K562 (cell line): ENCODE measurements at regions not wholly inside any gene's neighbourhood (a gene's known extent, or its start where the extent isn't known, plus 50 kb on each side); places are given as distances from the start of the nearest gene placed in this dataset.

Experiments
- ATAC-seq: fragments of 200-7000 bp; cut with Tn5 transposase; 3 replicates; pipeline ENCODE4 v1.9.1; 2020; ENCODE audit warnings: moderate library complexity
- BruUV-seq: library from RNA; stranded (reverse); fragments of 400-500 nt; replicated peaks from 2 replicates; lab custom pipeline; 2021; lab: Mats Ljungman, UMichigan
- CTCF ChIA-PET: fragments of 300-600 bp; formaldehyde crosslinking; extraction: SDS; loops from one replicate; lab custom pipeline; 2021; ENCODE audit warnings: low intra/inter-chr PET ratio; lab: Yijun Ruan, JAX
- POLR2A ChIA-PET: fragments of 300-600, 350-650 bp; sonication (Branson Sonifier 250); formaldehyde crosslinking; extraction: SDS; loops from one replicate; lab custom pipeline; 2021; ENCODE audit warnings: antibody characterized with exemption, inconsistent platforms; lab: Yijun Ruan, JAX
- DNase-seq, 4 experiments: peaks; one replicate each; pipeline versions ENCODE4 v3.0.0 to v3.0.0-alpha.2; 2011 to 2018; ENCODE audit warnings: low spot score in 3 of 4, mixed read lengths in 3 of 4; ENCODE audit errors: extremely low read depth in 1 of 4
- FAIRE-seq: peaks from 2 replicates; lab custom pipeline; 2011; peaks lifted over from hg19 to GRCh38; lab: Jason Lieb, UNC
- H2AFZ ChIP-seq: 2 replicates; pipeline ENCODE4 v1.6.0; 2011; ENCODE audit warnings: low read depth, low read length, control low read depth, inconsistent platforms
- H3K27ac ChIP-seq: fragments of 200-600 bp; 3 replicates; pipeline ENCODE4 v1.8.0; 2011; ENCODE audit warnings: low read depth, mild to moderate bottlenecking, control low read depth, inconsistent platforms, low read length, moderate library complexity, mixed read lengths; ENCODE audit errors: extremely low read depth
- H3K27me3 ChIP-seq, 2 experiments: fragments of 300-600 bp in 1 of 2; 2 replicates in 1 of 2; 3 replicates in 1 of 2; pipeline versions ENCODE4 v1.6.0 to v1.8.0; 2011; ENCODE audit warnings: inconsistent platforms in 2 of 2, low read length in 2 of 2, mild to moderate bottlenecking in 1 of 2, mixed read lengths in 1 of 2, moderate library complexity in 1 of 2; ENCODE audit not compliant: control insufficient read depth in 2 of 2, insufficient read depth in 2 of 2
- H3K36me3 ChIP-seq: fragments of 300-600 bp; 3 replicates; pipeline ENCODE4 v1.8.0; 2011; ENCODE audit warnings: mild to moderate bottlenecking, low read length, inconsistent platforms; ENCODE audit not compliant: control insufficient read depth, insufficient read depth
- H3K4me1 ChIP-seq, 2 experiments: fragments of 200-600 bp in 1 of 2; replicated peaks in 1 of 2; 2 replicates in 1 of 2; 3 replicates in 1 of 2; pipeline versions ENCODE4 v1.5.1 to v1.8.0; 2011; ENCODE audit warnings: inconsistent platforms in 2 of 2, low read length in 2 of 2, mild to moderate bottlenecking in 1 of 2, mixed read lengths in 1 of 2, moderate library complexity in 1 of 2; ENCODE audit not compliant: control insufficient read depth in 2 of 2, insufficient read depth in 2 of 2
- H3K4me2 ChIP-seq: 2 replicates; pipeline ENCODE4 v1.6.1; 2011; ENCODE audit warnings: low read length, control low read depth, inconsistent platforms, mixed read lengths; ENCODE audit not compliant: insufficient read depth
- H3K4me3 ChIP-seq: fragments of 200-600 bp; sonication (generic), shearing (Covaris generic); 2 replicates; pipeline ENCODE4 v1.5.1; 2016; ENCODE audit warnings: control low read depth, inconsistent platforms
- H3K79me2 ChIP-seq: fragments of 200-600 bp; 3 replicates; pipeline ENCODE4 v1.8.0; 2011; ENCODE audit warnings: low read length, inconsistent platforms; ENCODE audit not compliant: control insufficient read depth, insufficient read depth
- H3K9ac ChIP-seq, 2 experiments: 2 replicates each; pipeline versions ENCODE4 v1.6.0 to v1.6.1; 2011; ENCODE audit warnings: low read depth in 2 of 2, low read length in 2 of 2, control low read depth in 1 of 2, inconsistent platforms in 1 of 2, mild to moderate bottlenecking in 1 of 2, mixed read lengths in 1 of 2; ENCODE audit not compliant: insufficient read depth in 1 of 2
- H3K9me1 ChIP-seq: one replicate; pipeline ENCODE4 v1.6.0; 2011; ENCODE audit warnings: inconsistent platforms, mild to moderate bottlenecking, low read length, moderate library complexity; ENCODE audit not compliant: control insufficient read depth, insufficient read depth
- H3K9me3 ChIP-seq: replicated peaks from 2 replicates; pipeline ENCODE4 v1.5.1; 2011; ENCODE audit warnings: low read depth, low read length, inconsistent platforms; ENCODE audit not compliant: control insufficient read depth, insufficient read depth
- H4K20me1 ChIP-seq: replicated peaks from 2 replicates; pipeline ENCODE4 v1.6.1; 2011; ENCODE audit warnings: low read length, inconsistent platforms, mixed read lengths; ENCODE audit not compliant: control insufficient read depth, insufficient read depth
- ASH1L ChIP-seq: fragments of 450-650 bp; IDR thresholded peaks from 2 replicates; pipeline ENCODE4 v1.6.1; 2018; ENCODE audit warnings: borderline replicate concordance, mild to moderate bottlenecking, low read depth; ENCODE audit not compliant: partially characterized antibody
- CBFA2T2 ChIP-seq: fragments of 450-650 bp; conservative IDR thresholded peaks from 2 replicates; pipeline ENCODE4 v1.6.1; 2017; ENCODE audit warnings: mild to moderate bottlenecking
- CEBPB ChIP-seq: fragments of 450-650 bp; IDR thresholded peaks from 2 replicates; pipeline ENCODE4 v1.6.1; 2016; ENCODE audit warnings: missing genetic modification characterization, missing compliant biosample characterization
- ELF1 ChIP-seq: fragments of 200-800 bp; sonication (Bioruptor generic); IDR thresholded peaks from 2 replicates; pipeline ENCODE4 v1.6.1; 2016; ENCODE audit warnings: missing genetic modification characterization, missing compliant biosample characterization
- ESRRA ChIP-seq: fragments of 450-650 bp; IDR thresholded peaks from 2 replicates; pipeline ENCODE4 v1.6.1; 2014; ENCODE audit warnings: low read depth, mild to moderate bottlenecking, moderate library complexity, borderline replicate concordance
- HDAC6 ChIP-seq: IDR thresholded peaks from 2 replicates; pipeline ENCODE4 v1.6.1; 2012; ENCODE audit warnings: low read depth, mild to moderate bottlenecking, control low read depth, inconsistent platforms, low read length, moderate library complexity
- MAFF ChIP-seq: IDR thresholded peaks from 2 replicates; pipeline ENCODE4 v1.6.1; 2012; ENCODE audit warnings: low read length, improper control_type of control experiment
- MBD2 ChIP-seq: sonication (generic); IDR thresholded peaks from 2 replicates; pipeline ENCODE4 v1.6.1; 2016; ENCODE audit warnings: low read depth, borderline replicate concordance
- MED1 ChIP-seq: sonication (generic); formaldehyde crosslinking; IDR thresholded peaks from 2 replicates; pipeline ENCODE4 v1.8.1; 2023; ENCODE audit warnings: missing genetic modification reagents, borderline replicate concordance
- MTA1 ChIP-seq: fragments of 450-650 bp; IDR thresholded peaks from 2 replicates; pipeline ENCODE4 v1.6.1; 2017; ENCODE audit warnings: borderline replicate concordance
- MYC ChIP-seq, 2 experiments: fragments of 250-450 bp in 1 of 2; sonication (Bioruptor Pico) in 1 of 2; IDR thresholded peaks; 2 replicates each; pipeline versions ENCODE4 v1.5.1 to v1.6.1; 2012 to 2021; ENCODE audit warnings: low read depth in 2 of 2, borderline replicate concordance in 1 of 2, improper control_type of control experiment in 1 of 2, low read length in 1 of 2, mild to moderate bottlenecking in 1 of 2, moderate library complexity in 1 of 2
- NFE2 ChIP-seq: IDR thresholded peaks from 2 replicates; pipeline ENCODE4 v1.6.1; 2014; ENCODE audit warnings: antibody characterized with exemption, low read depth
- PHB ChIP-seq: fragments of 250-450 bp; sonication (Bioruptor Pico); IDR thresholded peaks from 2 replicates; pipeline ENCODE4 v1.5.0; 2021
- PHF21A ChIP-seq: fragments of 450-650 bp; IDR thresholded peaks from 2 replicates; pipeline ENCODE4 v1.6.1; 2017; ENCODE audit warnings: low read depth, borderline replicate concordance
- PTTG1 ChIP-seq: fragments of 450-650 bp; IDR thresholded peaks from 2 replicates; pipeline ENCODE4 v1.6.1; 2016; ENCODE audit warnings: low read depth, mild to moderate bottlenecking, missing genetic modification characterization, missing compliant biosample characterization
- RBBP5 ChIP-seq: fragments of 200-600 bp; sonication (generic); IDR thresholded peaks from 2 replicates; pipeline ENCODE4 v1.6.1; 2012; ENCODE audit warnings: borderline replicate concordance, mild to moderate bottlenecking, low read length, control low read depth, inconsistent platforms; ENCODE audit not compliant: insufficient read depth, poor library complexity, severe bottlenecking
- RBM25 ChIP-seq: fragments of 200-400 bp; formaldehyde crosslinking; IDR thresholded peaks from 2 replicates; pipeline ENCODE4 v1.6.1; 2018; ENCODE audit warnings: low read length, low read depth, moderate library complexity; ENCODE audit not compliant: severe bottlenecking
- RBM34 ChIP-seq: fragments of 200-400 bp; formaldehyde crosslinking; IDR thresholded peaks from 2 replicates; pipeline ENCODE4 v1.6.1; 2018; ENCODE audit warnings: low read length, borderline replicate concordance; ENCODE audit not compliant: insufficient read depth
- TFAM ChIP-seq: fragments of 250-450 bp; sonication (Bioruptor Pico); conservative IDR thresholded peaks from 2 replicates; pipeline ENCODE4 v1.5.0; 2021; ENCODE audit warnings: mild to moderate bottlenecking, moderate library complexity
- THAP7 ChIP-seq: fragments of 250-450 bp; sonication (Bioruptor Pico); IDR thresholded peaks from 2 replicates; pipeline ENCODE4 v1.5.0; 2021
- TRIM25 ChIP-seq: fragments of 450-650 bp; IDR thresholded peaks from 2 replicates; pipeline ENCODE4 v1.7.0; 2016; ENCODE audit warnings: borderline replicate concordance
- ZFP36 ChIP-seq: fragments of 150-350 bp; IDR thresholded peaks from 2 replicates; pipeline ENCODE4 v1.6.1; 2018; ENCODE audit warnings: low read length, low read depth; ENCODE audit not compliant: partially characterized antibody
- ZNF644 ChIP-seq: fragments of 200-800 bp; sonication (Bioruptor generic); IDR thresholded peaks from 2 replicates; pipeline ENCODE4 v1.6.1; 2016; ENCODE audit warnings: low read depth, missing genetic modification characterization, missing compliant biosample characterization
- ZNF668 ChIP-seq: fragments of 250-450 bp; sonication (Bioruptor Pico); IDR thresholded peaks from 2 replicates; pipeline ENCODE4 v1.8.0; 2022; ENCODE audit warnings: mild to moderate bottlenecking, inconsistent platforms
- in situ Hi-C: fragments of 300-500 bp; cut with MboI; formaldehyde crosslinking; loops from 4 replicates; pipeline ENCODE4 v1.15.0; 2018; ENCODE audit warnings: inconsistent platforms, mixed read lengths
- intact Hi-C: fragments of 100-400 bp; cut with micrococcal nuclease; formaldehyde crosslinking; loops from 2 replicates; pipeline ENCODE4 v1.14.2; 2022

GRCh38 chrX:40240844-40241243, 143.1 kb upstream of the BCOR start:
- Histone ChIP-seq H3K9me1 (no peaks in the 10 kb centered on the region), H3K27ac (no peak overlapping the region), H3K9ac (no peak overlapping the region), H2AFZ (peak overlapping the region; percentile 26), H3K4me3 (no peak overlapping the region), H3K27me3 (no peaks in the 10 kb centered on the region), H3K79me2 (no peaks in the 10 kb centered on the region), H3K36me3 (no peaks in the 10 kb centered on the region), H3K9me3 (no peaks in the 10 kb centered on the region), H3K4me1 (peaks cover 10 to 33% of the 10 kb centered on the region in 2 experiments; a peak in 4 of 5 replicates), H4K20me1 (no peaks in the 10 kb centered on the region), H3K4me2 (peak overlapping the region; percentile 37; the same call in 1 of the 2 replicates)
- no TSS peak for BruUV-seq
- in situ Hi-C loops (no loop called here), intact Hi-C loops (no loop called here)
- peak; percentile 62 for FAIRE-seq
- peak in 2 of 4 experiments; percentile 18 to 37 for DNase-seq
- ATAC-seq = peak; percentile 65
- POLR2A ChIA-PET = interaction anchor here (0.6 kb wide), 1 partner anchor 191 kb away, joined by 3 read pairs; no protein-coding TSS in a partner anchor
- CTCF ChIA-PET = no interaction called here
- TF ChIP-seq MED1 (CRISPR knock-in tag) = no peak
- no peak for TF ChIP-seq ELF1 (tag)
- TF ChIP-seq PTTG1 = no peak
- peak; percentile 13; the same call in 1 of the 2 replicates for TF ChIP-seq NFE2
- no peak for TF ChIP-seq ZNF644 (tag)
- TF ChIP-seq ZFP36 = peak; percentile 23
- no peak for TF ChIP-seq PHB
- no peak for TF ChIP-seq ASH1L
- no peak for TF ChIP-seq CBFA2T2
- no peak for TF ChIP-seq MTA1
- no peak for TF ChIP-seq THAP7
- TF ChIP-seq RBM25 = no peak
- no peak for TF ChIP-seq MAFF
- TF ChIP-seq MYC (IDR thresholded peaks at IDR 0.05; ENCODE audit: low read depth, low read length) = no peak
- TF ChIP-seq MYC (CRISPR knock-in tag; IDR thresholded peaks at IDR 0.05; ENCODE audit: borderline replicate concordance, low read depth) = no peak
- TF ChIP-seq TRIM25 = no peak
- TF ChIP-seq RBM34 = no peak
- no peak for TF ChIP-seq PHF21A
- TF ChIP-seq MBD2 = no peak
- no peak for TF ChIP-seq HDAC6
- no peak for TF ChIP-seq ZNF668 (CRISPR knock-in tag)
- no peak for TF ChIP-seq TFAM
- TF ChIP-seq CEBPB = peak; percentile 91; the same call in 1 of the 2 replicates
- no peak; the same call in 1 of the 2 replicates for TF ChIP-seq ESRRA
- no peak for TF ChIP-seq RBBP5
